ENCODE measurements at regions not wholly inside any gene's neighbourhood (a gene's known extent, or its start where the extent isn't known, plus 50 kb on each side); places are given as distances from the start of the nearest gene placed in this dataset.

DNA sequence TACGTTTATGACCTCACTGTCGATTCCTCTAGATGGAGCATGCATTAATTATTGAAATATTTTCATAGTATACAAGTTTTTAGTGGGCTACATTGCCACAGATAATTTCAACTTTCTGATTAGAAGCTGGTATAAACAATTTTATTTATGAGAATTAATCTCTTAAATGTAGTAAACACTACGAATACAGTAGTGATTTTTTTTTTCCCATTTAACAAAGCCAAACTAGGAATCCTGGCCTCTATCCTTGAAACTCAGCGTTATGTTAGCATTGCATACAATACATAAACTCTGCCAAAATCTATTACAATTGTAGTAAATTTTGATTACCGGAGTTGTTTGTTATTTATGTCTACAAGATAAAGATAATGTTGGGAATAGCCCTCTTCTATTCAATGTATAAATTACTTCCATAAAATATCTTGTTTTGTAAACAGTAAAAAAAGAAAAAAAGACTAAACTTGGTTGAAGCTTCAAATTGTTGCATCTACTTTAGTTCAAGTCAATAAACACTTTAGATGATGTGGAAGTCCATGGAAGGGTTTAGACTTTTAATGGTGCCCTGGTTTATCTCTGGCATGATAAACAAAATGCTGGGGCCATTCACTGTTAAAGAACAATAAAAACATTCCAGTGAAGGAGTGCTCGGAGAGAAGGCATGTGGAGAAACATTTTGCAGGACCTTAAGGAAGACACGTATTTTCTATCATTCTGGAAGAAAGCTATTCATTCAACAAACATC lies 77.3 kb upstream of the NR2F2 start:
- TF ChIP-seq EZH2phosphoT487 (IDR thresholded peaks at IDR 0.05; ENCODE audit: insufficient read depth, low read depth) (no peak), EZH2 (IDR thresholded peaks at IDR 0.05; ENCODE audit: insufficient read depth, poor library complexity, severe bottlenecking) (no peak)
- WGBS, 2 experiments (ENCODE audit: low coverage in 1 of 2, low lambda C conversion rate in 2 of 2, missing lambda C conversion rate in 2 of 2): 58 to 61% methylated on average over 7 of the region's 7 CpGs
- no peak overlapping the region for H3K27ac ChIP-seq

DNA sequence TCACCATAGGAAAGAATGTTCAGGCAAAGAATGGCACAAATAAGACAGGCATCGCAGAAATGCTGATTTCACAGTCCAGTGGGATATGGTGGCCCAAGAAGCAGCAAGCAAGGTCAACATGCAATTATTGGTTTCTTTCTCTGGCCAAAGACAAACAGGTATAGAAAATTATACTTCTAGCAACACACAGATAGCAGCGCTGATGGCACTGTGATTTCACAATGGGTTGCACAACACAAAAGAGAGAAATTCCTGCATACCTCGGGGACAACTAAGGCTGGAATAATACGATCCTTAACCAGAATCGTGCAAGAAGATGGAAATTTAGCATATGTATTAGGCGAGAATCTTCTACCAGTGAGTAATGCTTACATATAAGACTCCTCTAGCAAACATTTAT lies 76.3 kb upstream of the NR2F2 start:
- no peaks in the 10 kb centered on the region for H3K4me1 ChIP-seq (ENCODE audit: insufficient read depth)
- no peaks in the 10 kb centered on the region for H3K36me3 ChIP-seq (ENCODE audit: low read depth)
- no peaks in the 10 kb centered on the region for H3K79me2 ChIP-seq (ENCODE audit: insufficient read depth)
- no peak overlapping the region for H3K27ac ChIP-seq
- H3K4me3 ChIP-seq: no peak overlapping the region
- TF ChIP-seq EZH2phosphoT487 (IDR thresholded peaks at IDR 0.05; ENCODE audit: insufficient read depth, low read depth) (no peak), EZH2 (IDR thresholded peaks at IDR 0.05; ENCODE audit: insufficient read depth, poor library complexity, severe bottlenecking) (no peak)
- no peak overlapping the region for H2AFZ ChIP-seq
- H4K20me1 ChIP-seq (ENCODE audit: insufficient read depth): no peaks in the 10 kb centered on the region
- H3K9me2 ChIP-seq (ENCODE audit: insufficient read depth): no peaks in the 10 kb centered on the region
- H3K9ac ChIP-seq: no peak overlapping the region
- WGBS, 2 experiments (ENCODE audit: low coverage in 1 of 2, low lambda C conversion rate in 2 of 2, missing lambda C conversion rate in 2 of 2): 79 to 82% methylated on average over 6 of the region's 6 CpGs
- H3K9me3 ChIP-seq (ENCODE audit: low read depth): no peaks in the 10 kb centered on the region
- H3F3A ChIP-seq (ENCODE audit: insufficient read depth): no peaks in the 10 kb centered on the region
- H3K27me3 ChIP-seq (replicated peaks; ENCODE audit: insufficient read depth): no peaks in the 10 kb centered on the region
- in situ Hi-C loops (cut with MboI): no loop called here
- H3K4me2 ChIP-seq (ENCODE audit: unreplicated experiment): no peak overlapping the region
- no peak for DNase-seq

More for the DNA sequence above, 77.3 kb upstream of the NR2F2 start:
- no peak overlapping the region for H3K4me3 ChIP-seq
- no peaks in the 10 kb centered on the region for H3K9me2 ChIP-seq (ENCODE audit: insufficient read depth)
- DNase-seq: no peak
- H3K9me3 ChIP-seq (ENCODE audit: low read depth): no peaks in the 10 kb centered on the region
- H3K79me2 ChIP-seq (ENCODE audit: insufficient read depth): no peaks in the 10 kb centered on the region
- no peak overlapping the region for H3K9ac ChIP-seq
- no peak overlapping the region for H3K4me2 ChIP-seq (ENCODE audit: unreplicated experiment)
- no peaks in the 10 kb centered on the region for H3F3A ChIP-seq (ENCODE audit: insufficient read depth)
- no peaks in the 10 kb centered on the region for H3K36me3 ChIP-seq (ENCODE audit: low read depth)
- in situ Hi-C loops (cut with MboI): no loop called here
- no peaks in the 10 kb centered on the region for H3K4me1 ChIP-seq (ENCODE audit: insufficient read depth)
- H4K20me1 ChIP-seq (ENCODE audit: insufficient read depth): no peaks in the 10 kb centered on the region
- H3K27me3 ChIP-seq (replicated peaks; ENCODE audit: insufficient read depth): no peaks in the 10 kb centered on the region
- no peak overlapping the region for H2AFZ ChIP-seq

DNA sequence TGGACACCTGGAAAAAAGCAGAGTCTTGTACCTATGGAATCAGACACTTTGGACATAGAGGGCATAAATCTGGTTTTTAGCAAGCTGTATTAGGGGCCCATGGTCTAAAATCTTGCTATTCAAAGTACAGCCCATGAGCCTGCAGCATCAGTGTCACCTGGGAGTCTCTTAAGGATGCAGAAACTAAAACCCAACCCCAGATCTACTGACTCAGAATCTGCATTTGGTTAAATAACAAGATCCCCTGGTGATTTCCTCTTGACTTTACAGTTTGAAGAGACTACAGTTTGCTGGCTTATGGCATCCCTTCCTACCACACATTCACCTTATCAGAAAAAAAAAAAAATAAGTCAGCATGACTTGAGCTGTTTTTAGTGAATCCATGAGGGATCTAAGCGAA lies 74.9 kb upstream of the NR2F2 start:
- H3F3A ChIP-seq (ENCODE audit: insufficient read depth): no peaks in the 10 kb centered on the region
- no peaks in the 10 kb centered on the region for H3K79me2 ChIP-seq (ENCODE audit: insufficient read depth)
- no peaks in the 10 kb centered on the region for H3K27me3 ChIP-seq (replicated peaks; ENCODE audit: insufficient read depth)
- H3K4me2 ChIP-seq (ENCODE audit: unreplicated experiment): no peak overlapping the region
- no peak for TF ChIP-seq EZH2phosphoT487 (IDR thresholded peaks at IDR 0.05; ENCODE audit: insufficient read depth, low read depth)
- no peak for TF ChIP-seq EZH2 (IDR thresholded peaks at IDR 0.05; ENCODE audit: insufficient read depth, poor library complexity, severe bottlenecking)
- no peak for DNase-seq
- in situ Hi-C loops (cut with MboI): no loop called here
- no peak overlapping the region for H3K4me3 ChIP-seq
- no peaks in the 10 kb centered on the region for H3K4me1 ChIP-seq (ENCODE audit: insufficient read depth)
- no peaks in the 10 kb centered on the region for H4K20me1 ChIP-seq (ENCODE audit: insufficient read depth)
- H2AFZ ChIP-seq: no peak overlapping the region
- H3K9me3 ChIP-seq (ENCODE audit: low read depth): no peaks in the 10 kb centered on the region
- no peaks in the 10 kb centered on the region for H3K9me2 ChIP-seq (ENCODE audit: insufficient read depth)
- H3K27ac ChIP-seq: no peak overlapping the region
- WGBS, 2 experiments (ENCODE audit: low coverage in 1 of 2, low lambda C conversion rate in 2 of 2, missing lambda C conversion rate in 2 of 2): 88 to 92% methylated on average over 1 of the region's 1 CpG
- no peaks in the 10 kb centered on the region for H3K36me3 ChIP-seq (ENCODE audit: low read depth)
- H3K9ac ChIP-seq: no peak overlapping the region

DNA sequence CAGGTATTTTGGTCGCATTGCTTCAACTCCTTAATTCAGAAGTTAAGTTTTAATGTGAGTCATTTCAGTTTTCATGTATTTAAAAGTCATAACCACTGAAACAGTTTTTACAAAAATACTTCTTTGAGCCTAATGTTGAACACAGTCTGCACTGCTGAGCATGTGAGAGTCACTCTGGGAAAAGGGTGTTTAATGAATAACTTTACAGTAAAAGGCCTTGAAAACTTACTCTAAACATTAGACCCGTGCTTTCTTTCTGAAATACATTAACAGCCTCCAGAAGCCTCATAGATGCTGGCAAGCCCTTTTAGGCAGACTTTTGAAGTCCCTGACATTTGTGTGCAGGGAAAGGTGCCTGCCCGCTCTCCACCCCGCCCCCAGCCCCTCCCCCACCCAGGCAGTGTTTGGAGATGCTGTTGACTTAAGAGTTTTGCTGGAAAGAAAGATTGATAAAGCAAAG lies 68.9 kb upstream of the NR2F2 start:
- no peak overlapping the region for H3K4me2 ChIP-seq (ENCODE audit: unreplicated experiment)
- TF ChIP-seq EZH2 (IDR thresholded peaks at IDR 0.05; ENCODE audit: insufficient read depth, poor library complexity, severe bottlenecking) (no peak), EZH2phosphoT487 (IDR thresholded peaks at IDR 0.05; ENCODE audit: insufficient read depth, low read depth) (no peak)
- no peak overlapping the region for H3K27ac ChIP-seq
- H3K9me2 ChIP-seq (ENCODE audit: insufficient read depth): no peaks in the 10 kb centered on the region
- H3F3A ChIP-seq (ENCODE audit: insufficient read depth): no peaks in the 10 kb centered on the region
- in situ Hi-C loops (cut with MboI): no loop called here
- no peak for DNase-seq
- H3K4me3 ChIP-seq: no peak overlapping the region
- WGBS, 2 experiments (ENCODE audit: low coverage in 1 of 2, low lambda C conversion rate in 2 of 2, missing lambda C conversion rate in 2 of 2): 59 to 60% methylated on average over 4 of the region's 4 CpGs
- H3K79me2 ChIP-seq (ENCODE audit: insufficient read depth): no peaks in the 10 kb centered on the region
- no peaks in the 10 kb centered on the region for H3K36me3 ChIP-seq (ENCODE audit: low read depth)
- peaks cover 19% of the 10 kb centered on the region for H3K4me1 ChIP-seq (ENCODE audit: insufficient read depth)
- H3K9ac ChIP-seq: no peak overlapping the region
- no peaks in the 10 kb centered on the region for H4K20me1 ChIP-seq (ENCODE audit: insufficient read depth)
- no peaks in the 10 kb centered on the region for H3K9me3 ChIP-seq (ENCODE audit: low read depth)
- H2AFZ ChIP-seq: no peak overlapping the region
- no peaks in the 10 kb centered on the region for H3K27me3 ChIP-seq (replicated peaks; ENCODE audit: insufficient read depth)

Data from GM23248 (cell line).